ENCODE measurements at regions not wholly inside any gene's neighbourhood (a gene's known extent, or its start where the extent isn't known, plus 50 kb on each side); places are given as distances from the start of the nearest gene placed in this dataset.

- Histone ChIP-seq H3K27ac (ENCODE audit: extremely low read depth, low read depth, low read length) (no peak overlapping the region), H2AFZ (ENCODE audit: low read depth, low read length) (no peak overlapping the region), H3K79me2 (ENCODE audit: control insufficient read depth, insufficient read depth, low read length) (no peaks in the 10 kb centered on the region), H3K9me1 (ENCODE audit: control insufficient read depth, insufficient read depth, low read length) (peaks cover 5% of the 10 kb centered on the region), H3K9ac (ENCODE audit: insufficient read depth in 1 of 2, low read depth in 2 of 2, low read length in 2 of 2) (no peak overlapping the region), H4K20me1 (replicated peaks; ENCODE audit: control insufficient read depth, insufficient read depth, low read length) (no peaks in the 10 kb centered on the region), H3K36me3 (ENCODE audit: control insufficient read depth, insufficient read depth, low read length) (no peaks in the 10 kb centered on the region), H3K4me1 (replicated peaks in 1 of 2; ENCODE audit: control insufficient read depth in 2 of 2, insufficient read depth in 2 of 2, low read length in 2 of 2) (peaks cover 0 to 11% of the 10 kb centered on the region in 2 experiments; a peak in 1 of 5 replicates), H3K4me2 (ENCODE audit: insufficient read depth, low read length) (no peak overlapping the region), H3K27me3 (ENCODE audit: control insufficient read depth in 2 of 2, insufficient read depth in 2 of 2, low read length in 2 of 2) (peaks cover 0 to 8% of the 10 kb centered on the region in 2 experiments; a peak in 2 of 5 replicates), H3K4me3 (no peak overlapping the region), H3K9me3 (replicated peaks; ENCODE audit: control insufficient read depth, insufficient read depth, low read depth, low read length) (no peaks in the 10 kb centered on the region)
- intact Hi-C loops (cut with micrococcal nuclease) (loop anchor here (2.0 to 10.0 kb wide), 2 partner anchors 301 to 527 kb away; no protein-coding TSS in a partner anchor), in situ Hi-C loops (cut with MboI) (no loop called here)
- ATAC-seq (no peak), DNase-seq (ENCODE audit: extremely low read depth in 1 of 4, low spot score in 3 of 4) (no peak), FAIRE-seq (no peak)
- BruUV-seq (replicated peaks): no TSS peak
- ChIA-PET CTCF (ENCODE audit: low intra/inter-chr PET ratio) (interaction anchor here (0.6 kb wide), 1 partner anchor 765 kb away, joined by 3 read pairs; no protein-coding TSS in a partner anchor), POLR2A (no interaction called here)
- WGBS (ENCODE audit: insufficient coverage, low coverage, missing lambda C conversion rate): 0% methylated on average over 1 of the region's 1 CpG
- TF ChIP-seq ZNF277 (CRISPR knock-in tag; IDR thresholded peaks at IDR 0.05; ENCODE audit: borderline replicate concordance): no peak
- no peak for TF ChIP-seq ZNF507 (tag; conservative IDR thresholded peaks at IDR 0.05)
- TF ChIP-seq TAL1 (IDR thresholded peaks at IDR 0.05): no peak
- no peak for TF ChIP-seq SOX6 (IDR thresholded peaks at IDR 0.05)
- TF ChIP-seq BRD9 (IDR thresholded peaks at IDR 0.05; ENCODE audit: low read depth, partially characterized antibody): no peak
- TF ChIP-seq HNRNPUL1 (IDR thresholded peaks at IDR 0.05; ENCODE audit: low read length): no peak
- TF ChIP-seq ZNF318 (IDR thresholded peaks at IDR 0.05; ENCODE audit: borderline replicate concordance in 1 of 2, low read depth in 1 of 2): no peak
- TF ChIP-seq FOXK2 (conservative IDR thresholded peaks at IDR 0.05 in 1 of 2, IDR thresholded peaks at IDR 0.05 in 1 of 2; ENCODE audit: low read depth in 2 of 2): no peak
- no peak for TF ChIP-seq CBX3 (IDR thresholded peaks at IDR 0.05; ENCODE audit: borderline replicate concordance in 1 of 2, low read length in 2 of 2)
- TF ChIP-seq PCBP2 (IDR thresholded peaks at IDR 0.05; ENCODE audit: low read depth, low read length, poor library complexity, severe bottlenecking): no peak
- TF ChIP-seq RBFOX2 (IDR thresholded peaks at IDR 0.05; ENCODE audit: low read depth, low read length): no peak
- no peak for TF ChIP-seq HDAC2 (IDR thresholded peaks at IDR 0.05)
- no peak for TF ChIP-seq ESRRB (CRISPR knock-in tag; IDR thresholded peaks at IDR 0.05; ENCODE audit: borderline replicate concordance)
These were observed 247.3 kb upstream of the RPL38 start for GRCh38 chr17:73956169-73956568.
